ENCODE measurements at regions not wholly inside any gene's neighbourhood (a gene's known extent, or its start where the extent isn't known, plus 50 kb on each side); places are given as distances from the start of the nearest gene placed in this dataset.

- TF ChIP-seq PBX3 (CRISPR knock-in tag; IDR thresholded peaks at IDR 0.05) (no peak), ZNF146 (tag by site-specific recombination; IDR thresholded peaks at IDR 0.05) (no peak), REST (tag by site-specific recombination; IDR thresholded peaks at IDR 0.05) (no peak), ZNF362 (tag by site-specific recombination; IDR thresholded peaks at IDR 0.05) (no peak), ZNF704 (tag by site-specific recombination; IDR thresholded peaks at IDR 0.05) (no peak), CTCF (tag by site-specific recombination; IDR thresholded peaks at IDR 0.05) (no peak), ZBTB17 (tag by site-specific recombination; IDR thresholded peaks at IDR 0.05) (no peak), TRIM28 (IDR thresholded peaks at IDR 0.05; ENCODE audit: borderline replicate concordance, low read length) (no peak), ZNF16 (tag by site-specific recombination; IDR thresholded peaks at IDR 0.05; ENCODE audit: low read depth) (no peak), ZSCAN16 (tag by site-specific recombination; IDR thresholded peaks at IDR 0.05) (no peak), ZNF184 (tag by site-specific recombination; IDR thresholded peaks at IDR 0.05) (no peak)
These were observed 466.3 kb downstream of the SATB2 start for GRCh38 chr2:198991431-198991830.
